ENCODE measurements at regions not wholly inside any gene's neighbourhood (a gene's known extent, or its start where the extent isn't known, plus 50 kb on each side); places are given as distances from the start of the nearest gene placed in this dataset.

GRCh38 chr7:81040496-81040895 is 121.6 kb upstream of the SEMA3C start:
- H3K9me3 ChIP-seq (ENCODE audit: insufficient read depth, low read depth, low read length), result no peaks in the 10 kb centered on the region
- no peak overlapping the region for H4K12ac ChIP-seq (ENCODE audit: low read depth, low read length)
- H3K27ac ChIP-seq (ENCODE audit: low read depth, low read length), result no peak overlapping the region
- H3K14ac ChIP-seq (ENCODE audit: low read length), result no peak overlapping the region
- H3K36me3 ChIP-seq (ENCODE audit: control insufficient read depth in 1 of 2, insufficient read depth in 2 of 2, low read length in 2 of 2), result no peaks in the 10 kb centered on the region
- H3K9ac ChIP-seq (ENCODE audit: low read length), result no peak overlapping the region
- no peak overlapping the region for H3K18ac ChIP-seq (ENCODE audit: low read length)
- DNase-seq, result no peak
- no CpG with 5 or more reads among the region's 1 CpG for WGBS (ENCODE audit: extremely low coverage, insufficient coverage, insufficient read length)
- H3K79me2 ChIP-seq (ENCODE audit: control insufficient read depth, insufficient read depth, low read length, poor library complexity), result no peaks in the 10 kb centered on the region
- H3K23ac ChIP-seq (ENCODE audit: low read length), result no peak overlapping the region
- no peaks in the 10 kb centered on the region for H3K27me3 ChIP-seq (ENCODE audit: insufficient read depth, low read length)
- H4K91ac ChIP-seq (ENCODE audit: low read depth, low read length), result no peak overlapping the region
- no peak overlapping the region for H2AK5ac ChIP-seq (ENCODE audit: low read length)
- no peak overlapping the region for H3K4me3 ChIP-seq (ENCODE audit: low read depth, low read length)
- no peak overlapping the region for H3K4me2 ChIP-seq (ENCODE audit: low read length)
- H3K4me1 ChIP-seq (ENCODE audit: control insufficient read depth in 1 of 2, insufficient read depth in 2 of 2, low read length in 2 of 2), result no peaks in the 10 kb centered on the region
- no peak overlapping the region for H3K4ac ChIP-seq (ENCODE audit: low read depth, low read length)
- H2BK5ac ChIP-seq (ENCODE audit: low read depth, low read length, poor library complexity), result no peak overlapping the region
- no peak overlapping the region for H2AFZ ChIP-seq (ENCODE audit: insufficient read depth, low read length, poor library complexity)
- no peaks in the 10 kb centered on the region for H3K79me1 ChIP-seq (ENCODE audit: low read length)
- H2BK12ac ChIP-seq (ENCODE audit: low read length), result no peak overlapping the region
- no peak overlapping the region for H4K8ac ChIP-seq (ENCODE audit: low read depth, low read length)
- H2BK120ac ChIP-seq (ENCODE audit: insufficient read depth, low read length, poor library complexity), result no peak overlapping the region

- H4K12ac ChIP-seq (ENCODE audit: low read depth, low read length), result no peak overlapping the region
- H2BK12ac ChIP-seq (ENCODE audit: low read length), result no peak overlapping the region
- no peaks in the 10 kb centered on the region for H3K79me1 ChIP-seq (ENCODE audit: low read length)
- no peak overlapping the region for H3K4me2 ChIP-seq (ENCODE audit: low read length)
- no peak overlapping the region for H3K23ac ChIP-seq (ENCODE audit: low read length)
- no peaks in the 10 kb centered on the region for H3K27me3 ChIP-seq (ENCODE audit: insufficient read depth, low read length)
- H3K4ac ChIP-seq (ENCODE audit: low read depth, low read length), result no peak overlapping the region
- no peak overlapping the region for H3K14ac ChIP-seq (ENCODE audit: low read length)
- no peaks in the 10 kb centered on the region for H3K79me2 ChIP-seq (ENCODE audit: control insufficient read depth, insufficient read depth, low read length, poor library complexity)
- H4K8ac ChIP-seq (ENCODE audit: low read depth, low read length), result no peak overlapping the region
- no peak overlapping the region for H2BK120ac ChIP-seq (ENCODE audit: insufficient read depth, low read length, poor library complexity)
- no peaks in the 10 kb centered on the region for H3K9me3 ChIP-seq (ENCODE audit: insufficient read depth, low read depth, low read length)
- H2BK5ac ChIP-seq (ENCODE audit: low read depth, low read length, poor library complexity), result no peak overlapping the region
- no peaks in the 10 kb centered on the region for H3K4me1 ChIP-seq (ENCODE audit: control insufficient read depth in 1 of 2, insufficient read depth in 2 of 2, low read length in 2 of 2)
- H3K18ac ChIP-seq (ENCODE audit: low read length), result no peak overlapping the region
- H3K4me3 ChIP-seq (ENCODE audit: low read depth, low read length), result no peak overlapping the region
- peak; percentile 57 to 82 for DNase-seq
- no peak overlapping the region for H3K27ac ChIP-seq (ENCODE audit: low read depth, low read length)
- no peak overlapping the region for H4K91ac ChIP-seq (ENCODE audit: low read depth, low read length)
- H3K36me3 ChIP-seq (ENCODE audit: control insufficient read depth in 1 of 2, insufficient read depth in 2 of 2, low read length in 2 of 2), result no peaks in the 10 kb centered on the region
- H2AFZ ChIP-seq (ENCODE audit: insufficient read depth, low read length, poor library complexity), result no peak overlapping the region
- no peak overlapping the region for H2AK5ac ChIP-seq (ENCODE audit: low read length)
- no peak overlapping the region for H3K9ac ChIP-seq (ENCODE audit: low read length)
Observed at GRCh38 chr7:81036871-81037270, 118.0 kb upstream of the SEMA3C start.

GRCh38 chr7:81036057-81036456 is 117.2 kb upstream of the SEMA3C start:
- H3K4ac ChIP-seq (ENCODE audit: low read depth, low read length), result no peak overlapping the region
- no peak overlapping the region for H3K27ac ChIP-seq (ENCODE audit: low read depth, low read length)
- H3K27me3 ChIP-seq (ENCODE audit: insufficient read depth, low read length), result no peaks in the 10 kb centered on the region
- no peak overlapping the region for H4K91ac ChIP-seq (ENCODE audit: low read depth, low read length)
- no peak overlapping the region for H3K14ac ChIP-seq (ENCODE audit: low read length)
- H2BK120ac ChIP-seq (ENCODE audit: insufficient read depth, low read length, poor library complexity), result no peak overlapping the region
- no peak overlapping the region for H2AK5ac ChIP-seq (ENCODE audit: low read length)
- H3K9me3 ChIP-seq (ENCODE audit: insufficient read depth, low read depth, low read length), result no peaks in the 10 kb centered on the region
- H3K23ac ChIP-seq (ENCODE audit: low read length), result no peak overlapping the region
- no peaks in the 10 kb centered on the region for H3K36me3 ChIP-seq (ENCODE audit: control insufficient read depth in 1 of 2, insufficient read depth in 2 of 2, low read length in 2 of 2)
- H2BK12ac ChIP-seq (ENCODE audit: low read length), result no peak overlapping the region
- no peaks in the 10 kb centered on the region for H3K79me2 ChIP-seq (ENCODE audit: control insufficient read depth, insufficient read depth, low read length, poor library complexity)
- H4K12ac ChIP-seq (ENCODE audit: low read depth, low read length), result no peak overlapping the region
- no peaks in the 10 kb centered on the region for H3K79me1 ChIP-seq (ENCODE audit: low read length)
- H4K8ac ChIP-seq (ENCODE audit: low read depth, low read length), result no peak overlapping the region
- H3K9ac ChIP-seq (ENCODE audit: low read length), result no peak overlapping the region
- no CpG with 5 or more reads among the region's 5 CpGs for WGBS (ENCODE audit: extremely low coverage, insufficient coverage, insufficient read length)
- no peak overlapping the region for H3K18ac ChIP-seq (ENCODE audit: low read length)
- H2BK5ac ChIP-seq (ENCODE audit: low read depth, low read length, poor library complexity), result no peak overlapping the region
- DNase-seq, result peak; percentile 38 to 85
- no peak overlapping the region for H2AFZ ChIP-seq (ENCODE audit: insufficient read depth, low read length, poor library complexity)
- no peak overlapping the region for H3K4me3 ChIP-seq (ENCODE audit: low read depth, low read length)
- H3K4me1 ChIP-seq (ENCODE audit: control insufficient read depth in 1 of 2, insufficient read depth in 2 of 2, low read length in 2 of 2), result no peaks in the 10 kb centered on the region
- no peak overlapping the region for H3K4me2 ChIP-seq (ENCODE audit: low read length)

GRCh38 chr7:81031996-81032395 is 113.1 kb upstream of the SEMA3C start:
- DNase-seq, result no peak
- WGBS (ENCODE audit: extremely low coverage, insufficient coverage, insufficient read length), result no CpG with 5 or more reads among the region's 3 CpGs
- Histone ChIP-seq H4K12ac (ENCODE audit: low read depth, low read length) (no peak overlapping the region), H4K91ac (ENCODE audit: low read depth, low read length) (no peak overlapping the region), H3K27ac (ENCODE audit: low read depth, low read length) (no peak overlapping the region), H3K79me1 (ENCODE audit: low read length) (no peaks in the 10 kb centered on the region), H2BK5ac (ENCODE audit: low read depth, low read length, poor library complexity) (no peak overlapping the region), H3K18ac (ENCODE audit: low read length) (no peak overlapping the region), H2AFZ (ENCODE audit: insufficient read depth, low read length, poor library complexity) (no peak overlapping the region), H3K9me3 (ENCODE audit: insufficient read depth, low read depth, low read length) (no peaks in the 10 kb centered on the region), H2AK5ac (ENCODE audit: low read length) (no peak overlapping the region), H3K4me3 (ENCODE audit: low read depth, low read length) (no peak overlapping the region), H2BK12ac (ENCODE audit: low read length) (no peak overlapping the region), H3K36me3 (ENCODE audit: control insufficient read depth in 1 of 2, insufficient read depth in 2 of 2, low read length in 2 of 2) (no peaks in the 10 kb centered on the region), H3K9ac (ENCODE audit: low read length) (no peak overlapping the region), H3K4me2 (ENCODE audit: low read length) (no peak overlapping the region), H3K14ac (ENCODE audit: low read length) (no peak overlapping the region), H3K27me3 (ENCODE audit: insufficient read depth, low read length) (no peaks in the 10 kb centered on the region), H3K23ac (ENCODE audit: low read length) (no peak overlapping the region), H4K8ac (ENCODE audit: low read depth, low read length) (no peak overlapping the region), H3K4me1 (ENCODE audit: control insufficient read depth in 1 of 2, insufficient read depth in 2 of 2, low read length in 2 of 2) (no peaks in the 10 kb centered on the region), H3K79me2 (ENCODE audit: control insufficient read depth, insufficient read depth, low read length, poor library complexity) (no peaks in the 10 kb centered on the region), H3K4ac (ENCODE audit: low read depth, low read length) (no peak overlapping the region), H2BK120ac (ENCODE audit: insufficient read depth, low read length, poor library complexity) (no peak overlapping the region)
